KMS-11 (cell line): ENCODE measurements at regions not wholly inside any gene's neighbourhood (a gene's known extent, or its start where the extent isn't known, plus 50 kb on each side); places are given as distances from the start of the nearest gene placed in this dataset.

Source experiments
- H2AFZ ChIP-seq: fragments of 200-600 bp; sonication (generic); 2 replicates; pipeline ENCODE4 v1.6.1; 2016; ENCODE audit warnings: antibody characterized with exemption, mixed run types, low read depth
- H3K27ac ChIP-seq: fragments of 200-600 bp; sonication (generic); 2 replicates; pipeline ENCODE4 v1.6.1; 2016; ENCODE audit warnings: mild to moderate bottlenecking, mixed run types
- H3K27me3 ChIP-seq: fragments of 200-600 bp; sonication (generic); 2 replicates; pipeline ENCODE4 v1.6.1; 2017; ENCODE audit warnings: mild to moderate bottlenecking, low read depth, mixed run types, moderate library complexity; ENCODE audit not compliant: insufficient read depth
- H3K36me3 ChIP-seq: fragments of 200-600 bp; sonication (generic); 2 replicates; pipeline ENCODE4 v1.6.1; 2017; ENCODE audit warnings: mild to moderate bottlenecking, mixed run types; ENCODE audit not compliant: insufficient read depth
- H3K4me1 ChIP-seq: fragments of 200-600 bp; sonication (generic); 2 replicates; pipeline ENCODE4 v1.6.1; 2016; ENCODE audit warnings: mild to moderate bottlenecking, low read depth, mixed run types; ENCODE audit not compliant: poor library complexity, severe bottlenecking
- H3K4me2 ChIP-seq: fragments of 200-600 bp; sonication (generic); 2 replicates; pipeline ENCODE4 v1.7.0; 2016; ENCODE audit warnings: mild to moderate bottlenecking, mixed run types
- H3K4me3 ChIP-seq: fragments of 200-600 bp; sonication (generic); IDR thresholded peaks from 2 replicates; pipeline ENCODE4 v1.6.1; 2017; ENCODE audit warnings: low read depth, low read length, mixed read lengths; ENCODE audit not compliant: insufficient read depth
- H3K79me2 ChIP-seq: fragments of 200-600 bp; sonication (generic); 2 replicates; pipeline ENCODE4 v1.6.1; 2016; ENCODE audit warnings: low read depth, mixed run types; ENCODE audit not compliant: insufficient read depth
- H3K9ac ChIP-seq: fragments of 200-600 bp; sonication (generic); 2 replicates; pipeline ENCODE4 v1.6.1; 2016; ENCODE audit warnings: mild to moderate bottlenecking, mixed run types
- H4K20me1 ChIP-seq: fragments of 200-600 bp; sonication (generic); 2 replicates; pipeline ENCODE4 v1.6.1; 2016; ENCODE audit warnings: mild to moderate bottlenecking, mixed run types; ENCODE audit not compliant: insufficient read depth
- CTCF ChIP-seq: fragments of 200-600 bp; sonication (generic); conservative IDR thresholded peaks from 2 replicates; pipeline ENCODE4 v1.6.1; 2017; ENCODE audit warnings: low read depth, mild to moderate bottlenecking, antibody characterized with exemption, low read length, moderate library complexity, mixed read lengths

- H4K20me1 ChIP-seq: no peaks in the 10 kb centered on the region
- H3K9ac ChIP-seq: no peak overlapping the region
- H3K27ac ChIP-seq: no peak overlapping the region
Observed at GRCh38 chr21:27839512-27840115, 872.7 kb upstream of the ADAMTS5 start.

GRCh38 chr21:27838573-27838972 lies 871.7 kb upstream of the ADAMTS5 start:
- H3K9ac ChIP-seq: no peak overlapping the region
- no peaks in the 10 kb centered on the region for H3K4me1 ChIP-seq
- TF ChIP-seq CTCF: no peak

More at GRCh38 chr21:27839512-27840115, 872.7 kb upstream of the ADAMTS5 start:
- Histone ChIP-seq H3K4me3 (no peak overlapping the region), H3K4me1 (no peaks in the 10 kb centered on the region), H3K27me3 (no peaks in the 10 kb centered on the region), H3K79me2 (no peaks in the 10 kb centered on the region), H3K36me3 (no peaks in the 10 kb centered on the region), H2AFZ (no peak overlapping the region), H3K4me2 (no peak overlapping the region)
- no peak for TF ChIP-seq CTCF

DNA sequence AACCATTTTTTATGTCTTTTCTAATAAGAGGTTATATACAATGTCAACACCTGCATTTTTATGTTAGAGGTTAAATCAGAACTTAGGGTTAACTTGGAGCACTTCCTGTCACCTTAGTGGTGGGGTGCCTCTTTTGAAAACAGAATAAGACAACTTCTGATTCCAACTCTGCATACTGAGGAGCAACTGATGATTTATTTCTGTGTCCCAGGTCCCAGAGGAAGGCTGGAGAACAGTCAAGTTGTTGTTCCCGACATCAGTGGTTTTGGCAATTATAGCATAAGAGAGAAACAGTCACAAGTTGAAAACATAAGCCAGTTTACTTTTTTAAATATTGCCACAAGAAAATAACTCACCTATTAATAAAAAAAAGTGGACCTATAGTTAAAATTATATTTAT lies 871.0 kb upstream of the ADAMTS5 start:
- Histone ChIP-seq H3K36me3 (no peaks in the 10 kb centered on the region), H3K9ac (no peak overlapping the region), H3K79me2 (no peaks in the 10 kb centered on the region), H3K4me2 (no peak overlapping the region), H3K27ac (no peak overlapping the region), H3K4me3 (no peak overlapping the region), H3K4me1 (no peaks in the 10 kb centered on the region), H3K27me3 (no peaks in the 10 kb centered on the region), H4K20me1 (no peaks in the 10 kb centered on the region), H2AFZ (no peak overlapping the region)
- TF ChIP-seq CTCF: no peak

More at GRCh38 chr21:27838573-27838972, 871.7 kb upstream of the ADAMTS5 start:
- Histone ChIP-seq H3K36me3 (no peaks in the 10 kb centered on the region), H3K4me2 (no peak overlapping the region), H3K79me2 (no peaks in the 10 kb centered on the region), H3K4me3 (no peak overlapping the region), H2AFZ (no peak overlapping the region), H3K27ac (no peak overlapping the region), H3K27me3 (no peaks in the 10 kb centered on the region), H4K20me1 (no peaks in the 10 kb centered on the region)

DNA sequence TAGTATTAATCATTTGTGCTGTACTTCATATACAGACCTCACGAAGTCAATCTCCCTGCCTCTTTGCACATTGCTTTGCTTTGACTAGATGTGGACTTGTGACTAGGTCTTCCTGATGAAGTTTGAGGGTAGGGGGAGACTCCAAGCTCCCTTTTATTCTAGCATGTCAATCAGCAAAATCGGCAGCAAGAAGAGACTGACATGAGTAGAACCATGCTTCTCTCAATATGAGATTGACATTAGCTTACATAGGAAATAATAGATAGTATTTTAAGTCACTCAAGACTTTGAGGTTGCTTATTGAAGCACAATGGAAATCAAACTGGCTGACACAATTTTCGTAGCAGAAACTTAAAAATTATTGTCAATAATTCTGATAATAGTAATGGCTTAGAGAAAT lies 866.4 kb upstream of the ADAMTS5 start:
- Histone ChIP-seq H3K36me3 (no peaks in the 10 kb centered on the region), H3K79me2 (no peaks in the 10 kb centered on the region), H3K27ac (no peak overlapping the region), H3K27me3 (no peaks in the 10 kb centered on the region), H3K4me1 (no peaks in the 10 kb centered on the region), H3K4me2 (no peak overlapping the region), H2AFZ (no peak overlapping the region), H3K4me3 (no peak overlapping the region), H4K20me1 (no peaks in the 10 kb centered on the region), H3K9ac (no peak overlapping the region)
- TF ChIP-seq CTCF: no peak
